ENCODE measurements at regions not wholly inside any gene's neighbourhood (a gene's known extent, or its start where the extent isn't known, plus 50 kb on each side); places are given as distances from the start of the nearest gene placed in this dataset.

DNA sequence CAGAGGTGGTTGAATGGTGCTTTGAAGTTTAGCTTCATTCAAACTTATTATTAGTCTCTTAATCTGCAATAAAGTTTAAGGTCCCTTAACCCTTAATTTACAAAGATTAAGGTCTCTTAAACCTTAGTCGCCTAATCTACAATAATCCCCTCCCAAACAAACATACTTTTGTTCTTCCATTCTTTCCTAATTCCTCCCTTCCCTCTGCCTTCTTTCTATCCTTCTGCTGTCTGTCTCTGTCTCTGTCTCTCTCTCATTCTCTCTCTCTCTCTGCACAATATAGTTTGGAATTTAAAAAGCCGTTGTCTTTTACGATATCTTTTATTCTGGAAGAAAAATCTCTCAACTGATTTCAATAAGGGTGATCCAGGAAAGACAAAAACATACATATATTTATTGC lies 1096.8 kb upstream of the ATXN8OS start:
- Mint-ChIP-seq H3K4me1 (ENCODE audit: low read depth) (no peaks in the 10 kb centered on the region), H3K27ac (no peak overlapping the region), H3K27me3 (ENCODE audit: low read depth) (no peaks in the 10 kb centered on the region), H3K9me3 (peaks cover 9% of the 10 kb centered on the region), H3K4me3 (no peak overlapping the region), H3K36me3 (ENCODE audit: low read depth) (no peaks in the 10 kb centered on the region)
- intact Hi-C loops (cut with micrococcal nuclease) = no loop called here
- CTCF ChIA-PET = no interaction called here
- no peak for DNase-seq

- Mint-ChIP-seq H3K27ac (no peak overlapping the region), H3K4me1 (ENCODE audit: low read depth) (no peaks in the 10 kb centered on the region), H3K4me3 (no peak overlapping the region), H3K27me3 (ENCODE audit: low read depth) (no peaks in the 10 kb centered on the region), H3K36me3 (ENCODE audit: low read depth) (no peaks in the 10 kb centered on the region), H3K9me3 (peaks cover 15% of the 10 kb centered on the region)
- CTCF ChIA-PET = no interaction called here
- intact Hi-C loops (cut with micrococcal nuclease) = no loop called here
- DNase-seq = no peak
Observed at GRCh38 chr13:69008499-69008898, 1099.1 kb upstream of the ATXN8OS start.

DNA sequence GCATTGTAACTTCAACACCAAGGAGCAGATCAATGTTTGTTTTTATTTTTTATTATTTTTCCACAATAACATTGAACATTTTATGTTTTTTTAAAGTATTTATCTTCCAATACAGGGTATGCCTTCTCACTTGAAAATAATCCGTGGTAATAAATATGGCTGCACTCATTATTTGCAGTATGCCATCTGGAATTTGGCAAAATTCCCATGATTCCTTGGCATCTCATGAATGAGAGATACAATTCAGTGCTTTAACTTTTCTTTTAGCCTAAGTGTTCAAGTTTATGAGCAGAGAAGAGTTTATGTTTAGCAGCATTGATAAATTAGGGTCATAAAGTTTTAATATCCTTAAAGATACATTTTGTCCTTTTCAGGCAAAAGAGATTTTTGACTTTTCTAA lies 1109.6 kb upstream of the ATXN8OS start:
- Mint-ChIP-seq H3K36me3 (ENCODE audit: low read depth) (no peaks in the 10 kb centered on the region), H3K4me1 (ENCODE audit: low read depth) (no peaks in the 10 kb centered on the region), H3K4me3 (no peak overlapping the region), H3K27me3 (ENCODE audit: low read depth) (no peaks in the 10 kb centered on the region), H3K27ac (no peak overlapping the region), H3K9me3 (peaks cover 24% of the 10 kb centered on the region)
- CTCF ChIA-PET = no interaction called here
- intact Hi-C loops (cut with micrococcal nuclease) = no loop called here
- DNase-seq = no peak

DNA sequence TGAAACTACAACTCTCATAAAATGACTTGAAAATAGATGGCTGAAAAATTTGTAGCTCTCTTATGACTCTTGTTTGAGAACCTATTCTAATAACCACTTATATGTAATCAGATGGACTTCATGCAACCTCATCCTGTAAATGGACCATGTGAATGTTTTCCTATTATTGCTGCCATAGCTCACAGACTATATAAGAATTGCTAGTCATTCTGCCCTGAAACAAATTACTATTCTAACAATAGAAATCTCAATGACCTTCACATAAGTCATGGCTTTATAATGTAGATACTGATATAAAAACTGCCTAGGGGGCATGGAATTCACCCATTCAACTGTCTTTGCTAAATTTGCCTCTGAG lies 1111.0 kb upstream of the ATXN8OS start:
- intact Hi-C loops (cut with micrococcal nuclease) = no loop called here
- no peak for DNase-seq
- no peaks in the 10 kb centered on the region for H3K4me1 Mint-ChIP-seq (ENCODE audit: low read depth)
- no peaks in the 10 kb centered on the region for H3K27me3 Mint-ChIP-seq (ENCODE audit: low read depth)
- no peak overlapping the region for H3K4me3 Mint-ChIP-seq
- H3K27ac Mint-ChIP-seq = no peak overlapping the region
- no peaks in the 10 kb centered on the region for H3K36me3 Mint-ChIP-seq (ENCODE audit: low read depth)
- CTCF ChIA-PET = no interaction called here
- peaks cover 14% of the 10 kb centered on the region for H3K9me3 Mint-ChIP-seq

DNA sequence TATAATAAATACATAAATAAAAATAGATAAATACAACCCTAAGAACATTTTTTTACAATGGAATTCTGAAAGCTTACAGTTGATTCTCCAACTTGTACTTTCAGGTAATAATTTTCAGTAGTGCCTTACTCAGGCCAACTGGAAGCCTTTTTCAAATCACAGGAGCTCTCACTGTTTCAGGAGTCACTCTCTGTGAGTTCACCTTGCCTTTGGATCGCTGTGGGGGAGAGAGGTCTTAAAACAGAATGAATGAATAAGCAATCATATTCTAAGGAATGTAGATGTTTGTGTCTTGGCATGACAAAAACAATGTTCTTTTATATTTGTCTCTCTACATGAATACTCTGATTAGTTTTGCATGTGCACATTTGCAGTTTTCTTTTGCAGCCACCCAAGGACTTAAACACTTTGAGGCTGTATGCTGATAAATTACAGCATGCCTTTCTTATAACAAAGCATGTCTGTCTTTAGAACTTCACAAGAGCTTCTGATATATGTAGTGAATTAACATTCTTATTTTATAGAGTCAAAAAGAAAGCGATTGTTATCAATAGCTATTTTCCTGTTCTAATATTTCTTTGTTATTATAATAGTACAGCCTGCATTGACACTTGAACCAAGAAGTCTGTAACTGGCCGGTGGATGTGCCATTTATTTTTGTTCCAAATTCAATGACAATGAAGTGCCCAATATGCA lies 1111.5 kb upstream of the ATXN8OS start:
- DNase-seq = no peak
- CTCF ChIA-PET = no interaction called here
- no peak overlapping the region for H3K4me3 Mint-ChIP-seq
- H3K27me3 Mint-ChIP-seq (ENCODE audit: low read depth) = no peaks in the 10 kb centered on the region
- H3K9me3 Mint-ChIP-seq = peaks cover 11% of the 10 kb centered on the region
- no peaks in the 10 kb centered on the region for H3K36me3 Mint-ChIP-seq (ENCODE audit: low read depth)
- intact Hi-C loops (cut with micrococcal nuclease) = no loop called here
- no peaks in the 10 kb centered on the region for H3K4me1 Mint-ChIP-seq (ENCODE audit: low read depth)
- H3K27ac Mint-ChIP-seq = no peak overlapping the region

GRCh38 chr13:68993154-68993553 lies 1114.5 kb upstream of the ATXN8OS start:
- H3K27ac Mint-ChIP-seq = no peak overlapping the region
- no peaks in the 10 kb centered on the region for H3K4me1 Mint-ChIP-seq (ENCODE audit: low read depth)
- H3K36me3 Mint-ChIP-seq (ENCODE audit: low read depth) = no peaks in the 10 kb centered on the region
- DNase-seq = no peak
- no peak overlapping the region for H3K4me3 Mint-ChIP-seq
- CTCF ChIA-PET = no interaction called here
- peaks cover 4% of the 10 kb centered on the region for H3K9me3 Mint-ChIP-seq
- intact Hi-C loops (cut with micrococcal nuclease) = no loop called here
- no peaks in the 10 kb centered on the region for H3K27me3 Mint-ChIP-seq (ENCODE audit: low read depth)

DNA sequence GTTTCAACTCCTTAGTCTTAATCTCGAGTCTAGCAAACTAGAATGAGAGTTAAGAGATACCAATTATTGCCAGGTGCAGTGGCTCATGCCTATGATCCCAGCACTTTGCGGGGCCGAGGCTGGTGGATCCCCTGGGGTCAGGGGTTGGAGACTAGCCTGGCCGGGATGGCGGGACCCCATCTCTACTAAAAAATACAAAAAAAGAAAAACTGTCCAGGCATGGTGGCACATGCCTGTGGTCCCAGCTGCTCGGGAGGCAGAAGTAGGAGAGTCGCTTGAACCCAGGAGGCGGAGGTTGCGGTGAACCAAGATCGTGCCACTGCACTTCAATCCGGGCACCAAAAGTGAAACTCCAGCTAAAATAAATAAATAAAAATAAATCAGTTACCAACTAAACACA lies 1119.5 kb upstream of the ATXN8OS start:
- CTCF ChIA-PET = no interaction called here
- Mint-ChIP-seq H3K27me3 (ENCODE audit: low read depth) (no peaks in the 10 kb centered on the region), H3K27ac (no peak overlapping the region), H3K4me1 (ENCODE audit: low read depth) (no peaks in the 10 kb centered on the region), H3K36me3 (ENCODE audit: low read depth) (no peaks in the 10 kb centered on the region), H3K4me3 (no peak overlapping the region), H3K9me3 (peaks cover 10% of the 10 kb centered on the region)
- no peak for DNase-seq
- intact Hi-C loops (cut with micrococcal nuclease) = no loop called here

DNA sequence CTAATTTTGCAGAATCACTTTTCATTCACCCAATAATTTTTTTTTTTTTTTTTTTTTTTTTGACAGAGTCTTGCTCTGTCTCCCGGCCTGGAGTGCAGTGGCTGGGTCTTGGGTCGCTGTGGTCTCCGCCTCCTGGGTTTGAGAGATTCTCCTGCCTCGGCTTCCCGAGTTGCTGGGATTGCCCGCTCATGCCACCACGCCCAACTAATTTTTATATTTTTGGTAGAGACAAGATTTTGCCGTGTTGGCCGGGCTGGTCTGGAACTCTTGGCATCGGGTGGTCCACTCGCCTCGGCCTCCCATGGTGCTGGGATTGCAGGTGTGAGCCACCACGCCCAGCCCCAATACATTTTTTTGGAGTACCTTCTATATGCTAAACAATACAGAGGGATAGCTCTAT lies 1120.0 kb upstream of the ATXN8OS start:
- intact Hi-C loops (cut with micrococcal nuclease) = no loop called here
- Mint-ChIP-seq H3K27ac (no peak overlapping the region), H3K4me3 (no peak overlapping the region), H3K9me3 (peaks cover 10% of the 10 kb centered on the region), H3K4me1 (ENCODE audit: low read depth) (no peaks in the 10 kb centered on the region), H3K27me3 (ENCODE audit: low read depth) (no peaks in the 10 kb centered on the region), H3K36me3 (ENCODE audit: low read depth) (no peaks in the 10 kb centered on the region)
- CTCF ChIA-PET = no interaction called here
- DNase-seq = no peak

GRCh38 chr13:68984688-68985319 lies 1122.8 kb upstream of the ATXN8OS start:
- CTCF ChIA-PET = no interaction called here
- H3K27ac Mint-ChIP-seq = no peak overlapping the region
- H3K4me3 Mint-ChIP-seq = no peak overlapping the region
- intact Hi-C loops (cut with micrococcal nuclease) = no loop called here
- H3K36me3 Mint-ChIP-seq (ENCODE audit: low read depth) = no peaks in the 10 kb centered on the region
- no peaks in the 10 kb centered on the region for H3K4me1 Mint-ChIP-seq (ENCODE audit: low read depth)
- DNase-seq = no peak
- peaks cover 13% of the 10 kb centered on the region for H3K9me3 Mint-ChIP-seq
- H3K27me3 Mint-ChIP-seq (ENCODE audit: low read depth) = no peaks in the 10 kb centered on the region

- CTCF ChIA-PET = no interaction called here
- Mint-ChIP-seq H3K9me3 (peaks cover 13% of the 10 kb centered on the region), H3K27ac (no peak overlapping the region)
Observed at GRCh38 chr13:68982961-68983619, 1124.5 kb upstream of the ATXN8OS start.

DNA sequence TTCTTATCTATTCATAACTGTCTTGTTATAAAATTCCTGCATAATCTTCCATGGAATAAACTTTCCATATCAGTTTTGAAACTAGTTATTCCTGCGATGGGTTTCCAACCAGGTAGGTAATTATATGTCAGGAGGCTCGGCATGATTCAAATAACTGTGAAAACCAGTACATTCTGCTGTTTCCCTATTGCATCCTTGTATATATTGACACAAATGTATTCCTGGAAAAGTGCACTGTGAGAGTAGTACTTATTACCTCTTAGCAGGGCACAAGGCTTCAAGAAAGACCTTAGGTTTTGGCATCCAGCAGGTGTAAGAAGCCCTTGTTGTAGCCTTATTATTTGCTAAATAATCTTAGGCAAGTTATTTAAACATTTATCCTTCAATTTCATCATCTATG lies 1131.3 kb upstream of the ATXN8OS start:
- Mint-ChIP-seq H3K36me3 (ENCODE audit: low read depth) (no peaks in the 10 kb centered on the region), H3K9me3 (peaks cover 4% of the 10 kb centered on the region), H3K4me3 (no peak overlapping the region), H3K4me1 (ENCODE audit: low read depth) (no peaks in the 10 kb centered on the region), H3K27ac (no peak overlapping the region), H3K27me3 (ENCODE audit: low read depth) (no peaks in the 10 kb centered on the region)
- no peak for DNase-seq
- CTCF ChIA-PET = no interaction called here
- intact Hi-C loops (cut with micrococcal nuclease) = no loop called here

More at GRCh38 chr13:68982961-68983619, 1124.5 kb upstream of the ATXN8OS start:
- DNase-seq = no peak
- H3K36me3 Mint-ChIP-seq (ENCODE audit: low read depth) = no peaks in the 10 kb centered on the region
- no peaks in the 10 kb centered on the region for H3K4me1 Mint-ChIP-seq (ENCODE audit: low read depth)
- no peaks in the 10 kb centered on the region for H3K27me3 Mint-ChIP-seq (ENCODE audit: low read depth)
- intact Hi-C loops (cut with micrococcal nuclease) = no loop called here
- no peak overlapping the region for H3K4me3 Mint-ChIP-seq

- Mint-ChIP-seq H3K27me3 (ENCODE audit: low read depth) (no peaks in the 10 kb centered on the region), H3K4me3 (no peak overlapping the region)
- intact Hi-C loops (cut with micrococcal nuclease) = no loop called here
Observed at GRCh38 chr13:68970532-68970931, 1137.1 kb upstream of the ATXN8OS start.

DNA sequence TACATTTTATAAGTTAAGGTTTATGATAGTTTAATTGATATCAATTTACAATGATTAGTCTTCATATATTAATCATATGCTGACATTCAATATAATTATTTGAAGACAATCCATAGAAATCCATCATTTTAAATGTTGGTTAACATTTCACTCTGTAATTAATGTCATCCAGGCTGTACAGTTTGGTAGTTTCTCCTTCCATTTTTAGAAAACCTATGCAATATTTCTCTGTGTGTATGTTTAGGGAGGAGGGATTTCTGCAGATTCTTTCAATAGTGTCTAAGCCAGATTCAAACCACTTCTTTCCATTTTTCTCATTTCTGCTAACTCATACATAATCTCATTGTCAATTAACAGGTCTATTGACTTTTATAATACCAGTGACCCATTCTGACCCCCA lies 1159.0 kb upstream of the ATXN8OS start:
- Mint-ChIP-seq H3K36me3 (ENCODE audit: low read depth) (no peaks in the 10 kb centered on the region), H3K27ac (no peak overlapping the region), H3K27me3 (ENCODE audit: low read depth) (no peaks in the 10 kb centered on the region), H3K4me3 (no peak overlapping the region), H3K9me3 (peaks cover 17% of the 10 kb centered on the region), H3K4me1 (ENCODE audit: low read depth) (no peaks in the 10 kb centered on the region)
- CTCF ChIA-PET = no interaction called here
- DNase-seq = no peak
- intact Hi-C loops (cut with micrococcal nuclease) = no loop called here

More at GRCh38 chr13:68970532-68970931, 1137.1 kb upstream of the ATXN8OS start:
- H3K9me3 Mint-ChIP-seq = no peaks in the 10 kb centered on the region
- CTCF ChIA-PET = no interaction called here
- no peaks in the 10 kb centered on the region for H3K4me1 Mint-ChIP-seq (ENCODE audit: low read depth)
- H3K36me3 Mint-ChIP-seq (ENCODE audit: low read depth) = no peaks in the 10 kb centered on the region
- H3K27ac Mint-ChIP-seq = no peak overlapping the region
- no peak for DNase-seq
